GM12874 (cell line): ENCODE measurements at regions not wholly inside any gene's neighbourhood (a gene's known extent, or its start where the extent isn't known, plus 50 kb on each side); places are given as distances from the start of the nearest gene placed in this dataset.

Source experiments
- TF ChIP-seq, protein P1 (sequence below): IDR thresholded peaks from 2 replicates; pipeline ENCODE4 v1.5.1; 2011; ENCODE audit warnings: low read depth, mild to moderate bottlenecking, control low read depth, low read length, moderate library complexity; ENCODE audit not compliant: insufficient read depth

DNA sequence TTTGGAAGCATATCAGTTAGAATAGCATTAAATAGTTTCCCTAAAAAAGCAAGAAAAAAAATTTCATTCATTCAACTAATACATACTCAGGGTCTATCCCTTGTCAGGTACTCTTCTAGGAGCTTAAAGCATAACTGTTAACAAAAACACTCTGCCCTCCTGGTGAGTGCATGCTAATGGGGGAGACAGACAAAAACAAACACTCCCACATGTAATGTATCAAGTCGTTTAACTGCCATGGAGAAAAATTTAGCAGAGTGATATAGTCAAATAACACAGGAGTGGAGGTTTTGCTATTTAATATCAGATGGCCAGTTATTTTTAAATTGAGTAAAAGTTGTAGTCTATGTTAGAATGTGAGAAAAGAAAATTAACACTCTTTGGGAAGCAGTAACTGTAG lies 254.5 kb upstream of the RARB start:
- TF ChIP-seq, protein P1, sequence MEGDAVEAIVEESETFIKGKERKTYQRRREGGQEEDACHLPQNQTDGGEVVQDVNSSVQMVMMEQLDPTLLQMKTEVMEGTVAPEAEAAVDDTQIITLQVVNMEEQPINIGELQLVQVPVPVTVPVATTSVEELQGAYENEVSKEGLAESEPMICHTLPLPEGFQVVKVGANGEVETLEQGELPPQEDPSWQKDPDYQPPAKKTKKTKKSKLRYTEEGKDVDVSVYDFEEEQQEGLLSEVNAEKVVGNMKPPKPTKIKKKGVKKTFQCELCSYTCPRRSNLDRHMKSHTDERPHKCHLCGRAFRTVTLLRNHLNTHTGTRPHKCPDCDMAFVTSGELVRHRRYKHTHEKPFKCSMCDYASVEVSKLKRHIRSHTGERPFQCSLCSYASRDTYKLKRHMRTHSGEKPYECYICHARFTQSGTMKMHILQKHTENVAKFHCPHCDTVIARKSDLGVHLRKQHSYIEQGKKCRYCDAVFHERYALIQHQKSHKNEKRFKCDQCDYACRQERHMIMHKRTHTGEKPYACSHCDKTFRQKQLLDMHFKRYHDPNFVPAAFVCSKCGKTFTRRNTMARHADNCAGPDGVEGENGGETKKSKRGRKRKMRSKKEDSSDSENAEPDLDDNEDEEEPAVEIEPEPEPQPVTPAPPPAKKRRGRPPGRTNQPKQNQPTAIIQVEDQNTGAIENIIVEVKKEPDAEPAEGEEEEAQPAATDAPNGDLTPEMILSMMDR: no peak

DNA sequence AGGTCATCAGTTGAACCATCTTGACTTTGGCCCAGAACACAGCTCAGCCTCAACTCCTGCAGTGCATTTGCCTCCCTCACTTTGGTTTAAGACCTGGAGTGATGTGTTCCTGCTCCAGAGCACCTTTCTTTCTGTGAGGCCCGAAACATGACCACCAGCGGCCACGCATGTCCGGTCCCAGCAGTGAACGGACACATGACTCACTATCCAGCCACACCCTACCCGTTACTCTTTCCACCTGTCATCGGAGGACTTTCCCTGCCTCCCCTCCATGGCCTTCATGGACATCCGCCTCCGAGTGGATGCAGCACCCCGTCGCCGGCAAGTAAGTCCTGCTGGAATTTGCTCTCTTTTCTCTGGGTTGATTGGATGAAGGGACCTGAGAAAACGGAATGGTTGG lies 253.8 kb upstream of the RARB start:
- TF ChIP-seq, protein P1: no peak

DNA sequence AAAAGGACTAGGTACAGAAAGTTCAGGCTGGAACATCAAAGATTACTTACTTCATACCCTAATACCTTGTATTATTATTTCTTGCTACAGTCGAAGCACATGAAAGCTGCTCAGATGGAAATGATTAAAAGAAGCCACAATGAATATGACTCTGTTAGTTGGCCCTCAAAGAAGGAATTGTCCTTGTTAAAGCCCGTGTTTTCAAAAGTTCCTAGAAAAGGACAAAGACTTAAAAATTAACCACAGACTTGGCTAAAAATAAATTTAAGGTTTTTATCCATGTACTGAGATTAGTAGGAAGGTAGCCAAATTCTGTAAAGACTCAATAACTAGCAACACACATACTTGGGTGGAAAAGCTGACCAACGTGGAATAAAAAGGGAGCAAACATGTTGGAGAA lies 251.0 kb upstream of the RARB start:
- TF ChIP-seq, protein P1: no peak

DNA sequence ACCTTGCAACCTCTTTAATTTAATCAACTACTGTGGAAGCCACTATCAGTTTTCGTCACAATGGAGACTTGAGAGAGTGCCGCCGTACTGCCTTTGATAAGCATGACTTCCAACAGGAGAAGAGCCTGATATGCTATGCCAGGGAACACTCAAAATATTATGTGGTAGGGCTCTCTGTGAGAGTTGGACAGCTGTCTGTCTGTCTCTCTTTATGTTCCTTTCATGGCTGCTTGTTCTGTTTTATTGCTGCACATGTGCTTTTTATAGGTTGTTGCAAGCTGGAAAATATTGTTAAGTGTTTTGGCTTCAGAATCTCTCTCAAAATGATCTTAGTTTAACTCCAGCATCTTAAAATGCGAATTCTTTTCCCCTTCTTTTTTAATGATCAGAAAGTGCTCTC lies 249.4 kb upstream of the RARB start:
- TF ChIP-seq, protein P1: no peak

DNA sequence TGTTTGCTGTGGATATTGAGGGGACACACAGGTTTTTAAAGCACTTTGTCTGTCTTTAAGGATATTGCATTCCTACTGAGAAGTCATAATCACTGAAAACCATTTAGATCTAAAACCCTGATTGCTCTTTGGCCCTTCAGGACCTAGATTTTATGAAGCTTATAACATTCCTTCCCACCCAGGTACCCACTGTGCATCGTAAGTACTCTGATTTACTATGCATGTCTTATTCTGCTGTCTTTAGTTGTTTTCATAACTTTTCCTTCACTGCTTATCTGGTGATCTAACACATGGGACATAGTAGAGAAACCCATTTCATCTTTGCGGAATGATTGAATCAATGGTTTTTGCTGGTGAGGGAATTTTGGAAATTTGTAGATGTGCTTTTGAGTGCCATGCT lies 247.0 kb upstream of the RARB start:
- TF ChIP-seq, protein P1: no peak

DNA sequence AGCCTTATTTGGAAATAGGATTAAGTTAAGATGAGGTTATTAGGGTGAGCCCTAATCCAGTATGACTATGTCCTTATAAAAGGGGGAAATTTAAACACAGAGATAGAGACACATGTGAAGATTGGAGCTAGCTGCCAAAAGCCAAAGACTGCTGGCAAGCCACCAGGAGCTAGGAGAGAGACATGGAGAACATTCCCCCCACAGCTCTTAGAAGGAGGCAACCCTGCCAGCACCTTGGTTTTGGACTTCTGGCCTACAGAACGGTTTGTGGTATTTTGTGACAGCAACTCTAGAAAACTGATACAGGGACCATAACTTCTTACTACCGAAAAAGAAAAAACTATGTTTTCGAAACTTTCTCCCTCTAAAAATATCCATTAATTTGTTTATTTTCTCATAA lies 245.3 kb upstream of the RARB start:
- TF ChIP-seq, protein P1: no peak

DNA sequence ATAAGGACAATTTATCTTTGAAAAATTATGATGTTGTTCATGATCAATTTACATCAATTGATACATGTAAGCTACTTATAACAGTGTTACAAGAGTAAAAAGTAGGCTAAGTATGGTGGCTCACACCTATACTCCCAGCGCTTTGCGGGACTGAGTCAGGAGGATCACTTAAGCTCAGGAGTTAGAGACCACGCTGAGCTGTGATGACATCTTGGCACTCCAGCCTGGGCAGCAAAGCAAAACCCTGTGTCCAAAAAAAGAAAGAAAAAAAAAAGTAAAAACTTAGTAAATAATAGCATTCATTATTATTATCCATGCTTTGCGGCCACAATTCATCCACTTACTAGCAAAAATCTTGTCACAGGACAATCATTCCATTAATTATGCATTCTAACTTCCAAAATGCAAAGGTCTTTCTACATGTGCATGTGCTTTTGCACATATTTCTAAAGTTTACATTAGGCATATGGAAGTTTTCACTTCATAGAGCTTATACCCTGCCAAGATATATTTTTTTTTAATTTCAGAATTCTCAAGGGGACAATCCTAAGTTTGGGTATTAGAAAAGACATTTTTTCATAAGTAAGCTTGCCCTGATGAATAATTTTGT lies 243.3 kb upstream of the RARB start:
- TF ChIP-seq, protein P1: no peak
